ENCODE measurements at regions not wholly inside any gene's neighbourhood (a gene's known extent, or its start where the extent isn't known, plus 50 kb on each side); places are given as distances from the start of the nearest gene placed in this dataset.

GRCh38 chr10:85333594-85333993, 1005.2 kb downstream of the CCSER2 start (continued):
- TF ChIP-seq SETDB1 (IDR thresholded peaks at IDR 0.05; ENCODE audit: low read length) = no peak
- TF ChIP-seq CHD2 (IDR thresholded peaks at IDR 0.05; ENCODE audit: low read depth, low read length) = no peak
- no peak for TF ChIP-seq ZNF175 (CRISPR knock-in tag; IDR thresholded peaks at IDR 0.05; ENCODE audit: low read depth)
- TF ChIP-seq THAP12 (CRISPR knock-in tag; IDR thresholded peaks at IDR 0.05) = no peak
- no peak for TF ChIP-seq THRAP3 (IDR thresholded peaks at IDR 0.05; ENCODE audit: borderline replicate concordance)
- no peak for TF ChIP-seq PKNOX1 (IDR thresholded peaks at IDR 0.05)
- no peak for TF ChIP-seq KAT8 (IDR thresholded peaks at IDR 0.05; ENCODE audit: low read depth)
- TF ChIP-seq E2F1 (CRISPR knock-in tag; IDR thresholded peaks at IDR 0.05) = no peak
- no peak for TF ChIP-seq SIRT6 (IDR thresholded peaks at IDR 0.05; ENCODE audit: low read depth, low read length)

Data from K562 (cell line).